ENCODE measurements at regions not wholly inside any gene's neighbourhood (a gene's known extent, or its start where the extent isn't known, plus 50 kb on each side); places are given as distances from the start of the nearest gene placed in this dataset.

- Histone ChIP-seq H3K36me3 (ENCODE audit: control insufficient read depth, insufficient read depth, low read length) (no peaks in the 10 kb centered on the region), H3K27me3 (ENCODE audit: control insufficient read depth, insufficient read depth, low read length) (no peaks in the 10 kb centered on the region), H3K4me3 (ENCODE audit: low read depth, low read length) (no peak overlapping the region)
- no peak for TF ChIP-seq CTCF (IDR thresholded peaks at IDR 0.05; ENCODE audit: insufficient read depth, low read length, poor library complexity, severe bottlenecking)
- no peak for DNase-seq (ENCODE audit: low read depth)
These were observed 269.2 kb upstream of the PPP2R2D start for GRCh38 chr10:131631619-131632018.

GRCh38 chr10:131635564-131636015 lies 265.2 kb upstream of the PPP2R2D start:
- Histone ChIP-seq H3K4me3 (ENCODE audit: low read depth, low read length) (no peak overlapping the region), H3K27me3 (ENCODE audit: control insufficient read depth, insufficient read depth, low read length) (no peaks in the 10 kb centered on the region), H3K36me3 (ENCODE audit: control insufficient read depth, insufficient read depth, low read length) (no peaks in the 10 kb centered on the region)
- TF ChIP-seq CTCF (IDR thresholded peaks at IDR 0.05; ENCODE audit: insufficient read depth, low read length, poor library complexity, severe bottlenecking): no peak
- DNase-seq (ENCODE audit: low read depth): peak; percentile 60

GRCh38 chr10:131636116-131636515 lies 264.7 kb upstream of the PPP2R2D start:
- no peaks in the 10 kb centered on the region for H3K27me3 ChIP-seq (ENCODE audit: control insufficient read depth, insufficient read depth, low read length)
- H3K4me3 ChIP-seq (ENCODE audit: low read depth, low read length): no peak overlapping the region
- no peak for DNase-seq (ENCODE audit: low read depth)

GRCh38 chr10:131636841-131637724 lies 263.7 kb upstream of the PPP2R2D start:
- DNase-seq (ENCODE audit: low read depth): no peak
- Histone ChIP-seq H3K27me3 (ENCODE audit: control insufficient read depth, insufficient read depth, low read length) (no peaks in the 10 kb centered on the region), H3K36me3 (ENCODE audit: control insufficient read depth, insufficient read depth, low read length) (no peaks in the 10 kb centered on the region), H3K4me3 (ENCODE audit: low read depth, low read length) (no peak overlapping the region)
- no peak for TF ChIP-seq CTCF (IDR thresholded peaks at IDR 0.05; ENCODE audit: insufficient read depth, low read length, poor library complexity, severe bottlenecking)

More at GRCh38 chr10:131636116-131636515, 264.7 kb upstream of the PPP2R2D start:
- H3K36me3 ChIP-seq (ENCODE audit: control insufficient read depth, insufficient read depth, low read length): no peaks in the 10 kb centered on the region
- TF ChIP-seq CTCF (IDR thresholded peaks at IDR 0.05; ENCODE audit: insufficient read depth, low read length, poor library complexity, severe bottlenecking): no peak

- DNase-seq (ENCODE audit: low read depth): no peak
- H3K36me3 ChIP-seq (ENCODE audit: control insufficient read depth, insufficient read depth, low read length): no peaks in the 10 kb centered on the region
- no peaks in the 10 kb centered on the region for H3K27me3 ChIP-seq (ENCODE audit: control insufficient read depth, insufficient read depth, low read length)
- H3K4me3 ChIP-seq (ENCODE audit: low read depth, low read length): no peak overlapping the region
- no peak for TF ChIP-seq CTCF (IDR thresholded peaks at IDR 0.05; ENCODE audit: insufficient read depth, low read length, poor library complexity, severe bottlenecking)
These were observed 262.5 kb upstream of the PPP2R2D start for GRCh38 chr10:131638049-131638879.

All from kidney epithelial cell (primary cell).